Esophagus muscularis mucosa (tissue), 4 donors: ENCODE measurements at regions not wholly inside any gene's neighbourhood (a gene's known extent, or its start where the extent isn't known, plus 50 kb on each side); places are given as distances from the start of the nearest gene placed in this dataset.
A peak's percentile ranks its signal among the peaks of the same experiment; 100 is the strongest.

Source experiments
- DNase-seq: peaks from one replicate; pipeline ENCODE4 v3.0.0-alpha.2; 2017; ENCODE audit errors: extremely low spot score
- H3K27ac ChIP-seq, 4 donors: fragments of 200-600 bp; sonication (generic); replicated peaks in 1 of 4; 1 replicate in 3 of 4; 2 replicates in 1 of 4; pipeline ENCODE4 v1.5.1; 2016 to 2019; ENCODE audit warnings: mild to moderate bottlenecking in 1 of 4
- H3K27me3 ChIP-seq, 4 donors: fragments of 200-600 bp; sonication (generic); one replicate each; pipeline versions ENCODE4 v1.5.1 to v1.6.0; 2016 to 2019
- H3K36me3 ChIP-seq, 4 donors: fragments of 200-600 bp; sonication (generic); one replicate each; pipeline ENCODE4 v1.5.1; 2016 to 2019
- H3K4me1 ChIP-seq, 4 donors: fragments of 200-600 bp; sonication (generic); one replicate each; pipeline ENCODE4 v1.5.1; 2016 to 2019
- H3K4me3 ChIP-seq, 4 donors: fragments of 200-600 bp; sonication (generic); 1 replicate in 2 of 4; 2 replicates in 2 of 4; pipeline ENCODE4 v1.5.1; 2016 to 2019; ENCODE audit warnings: mild to moderate bottlenecking in 4 of 4, moderate library complexity in 1 of 4
- H3K9me3 ChIP-seq, 4 donors: fragments of 200-600 bp; sonication (generic); 1 replicate in 3 of 4; 2 replicates in 1 of 4; pipeline ENCODE4 v1.5.1; 2016 to 2019
- EP300 ChIP-seq: sonication (generic); formaldehyde crosslinking; IDR thresholded peaks from one replicate; pipeline ENCODE4 v1.6.1; 2017; ENCODE audit warnings: antibody characterized with exemption
- POLR2A ChIP-seq: fragments of 450-650 bp; IDR thresholded peaks from one replicate; pipeline ENCODE4 v1.6.1; 2017; ENCODE audit warnings: antibody characterized with exemption, moderate library complexity, mild to moderate bottlenecking, low read depth
- POLR2AphosphoS5 ChIP-seq, 2 donors: sonication (generic); formaldehyde crosslinking; IDR thresholded peaks; one replicate each; pipeline ENCODE4 v1.6.1; 2017; ENCODE audit warnings: antibody characterized with exemption in 2 of 2
- WGBS: methylation state at CpG from one replicate; pipeline ENCODE4 v1.1.5; 2018; 5-methylcytosine and 5-hydroxymethylcytosine counted together
- intact Hi-C: fragments of 100-400 bp; cut with DNase I; formaldehyde crosslinking; loops from one replicate; pipeline ENCODE4 v1.15.1; 2023
- TF ChIP-seq, protein P1 (sequence below), 3 experiments: fragments of 200-600 bp in 2 of 3; fragments of 450-650 bp in 1 of 3; sonication (generic) in 2 of 3; IDR thresholded peaks; one replicate each; pipeline ENCODE4 v1.5.1; 2017 to 2019; ENCODE audit warnings: antibody characterized with exemption in 3 of 3, mild to moderate bottlenecking in 2 of 3, moderate library complexity in 1 of 3

GRCh38 chr5:61626639-61627282 is 294.7 kb downstream of the ZSWIM6 start:
- 48% methylated on average over 10 of the region's 10 CpGs for WGBS
- peak overlapping the region; percentile 64 to 75 (median 70) for H3K4me3 ChIP-seq
- H3K27ac ChIP-seq, result peak overlapping the region; percentile 81 to 91 (median 87)
- no peaks in the 10 kb centered on the region for H3K9me3 ChIP-seq
- intact Hi-C loops, result loop anchor here (5.0 kb wide), 1 partner anchor 219 kb away; no protein-coding TSS in a partner anchor
- no peak for DNase-seq
- no peaks in the 10 kb centered on the region for H3K36me3 ChIP-seq
- peaks cover 27 to 37% (median 31%) of the 10 kb centered on the region in 4 donors for H3K4me1 ChIP-seq
- no peaks in the 10 kb centered on the region for H3K27me3 ChIP-seq
- TF ChIP-seq POLR2AphosphoS5 (IDR thresholded peaks at IDR 0.05) (no peak), POLR2A (no peak), EP300 (no peak)
- TF ChIP-seq, protein P1, sequence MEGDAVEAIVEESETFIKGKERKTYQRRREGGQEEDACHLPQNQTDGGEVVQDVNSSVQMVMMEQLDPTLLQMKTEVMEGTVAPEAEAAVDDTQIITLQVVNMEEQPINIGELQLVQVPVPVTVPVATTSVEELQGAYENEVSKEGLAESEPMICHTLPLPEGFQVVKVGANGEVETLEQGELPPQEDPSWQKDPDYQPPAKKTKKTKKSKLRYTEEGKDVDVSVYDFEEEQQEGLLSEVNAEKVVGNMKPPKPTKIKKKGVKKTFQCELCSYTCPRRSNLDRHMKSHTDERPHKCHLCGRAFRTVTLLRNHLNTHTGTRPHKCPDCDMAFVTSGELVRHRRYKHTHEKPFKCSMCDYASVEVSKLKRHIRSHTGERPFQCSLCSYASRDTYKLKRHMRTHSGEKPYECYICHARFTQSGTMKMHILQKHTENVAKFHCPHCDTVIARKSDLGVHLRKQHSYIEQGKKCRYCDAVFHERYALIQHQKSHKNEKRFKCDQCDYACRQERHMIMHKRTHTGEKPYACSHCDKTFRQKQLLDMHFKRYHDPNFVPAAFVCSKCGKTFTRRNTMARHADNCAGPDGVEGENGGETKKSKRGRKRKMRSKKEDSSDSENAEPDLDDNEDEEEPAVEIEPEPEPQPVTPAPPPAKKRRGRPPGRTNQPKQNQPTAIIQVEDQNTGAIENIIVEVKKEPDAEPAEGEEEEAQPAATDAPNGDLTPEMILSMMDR (IDR thresholded peaks at IDR 0.05), result no peak

DNA sequence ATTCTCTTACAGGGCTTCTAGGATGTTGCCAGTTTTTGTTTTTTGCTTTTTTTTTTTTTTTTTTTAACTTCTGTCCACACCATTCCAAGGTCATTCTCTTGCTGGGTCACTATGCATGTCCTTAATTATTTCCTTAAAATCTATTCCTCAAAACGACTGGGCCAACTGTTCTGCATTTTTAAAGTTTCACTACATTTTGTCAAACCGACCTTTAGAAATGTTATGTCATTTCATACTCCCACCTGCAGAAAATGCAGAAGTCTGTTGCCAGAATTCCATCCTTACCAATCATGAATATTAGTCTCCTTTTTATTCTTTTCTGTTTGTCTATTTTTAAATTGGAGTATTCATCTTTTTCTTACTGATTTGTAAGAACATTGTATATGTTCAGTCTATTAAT is 295.5 kb downstream of the ZSWIM6 start:
- Histone ChIP-seq H3K27me3 (no peaks in the 10 kb centered on the region), H3K9me3 (no peaks in the 10 kb centered on the region), H3K27ac (peak overlapping the region in 1 of 4 donors; percentile 91), H3K4me1 (peaks cover 28 to 39% (median 38%) of the 10 kb centered on the region in 4 donors), H3K4me3 (no peak overlapping the region), H3K36me3 (no peaks in the 10 kb centered on the region)
- intact Hi-C loops, result loop anchor here (5.0 kb wide), 1 partner anchor 220 kb away; no protein-coding TSS in a partner anchor
- WGBS, result 68% methylated on average over 2 of the region's 2 CpGs
- TF ChIP-seq EP300 (no peak), POLR2AphosphoS5 (IDR thresholded peaks at IDR 0.05) (no peak), POLR2A (no peak)
- TF ChIP-seq, protein P1 (IDR thresholded peaks at IDR 0.05), result no peak
- no peak for DNase-seq

GRCh38 chr5:61630908-61631307 is 298.9 kb downstream of the ZSWIM6 start:
- peak overlapping the region in 2 of 4 donors; percentile 6 to 25 for H3K4me3 ChIP-seq
- H3K27ac ChIP-seq, result peak overlapping the region; percentile 54 to 74 (median 62)

GRCh38 chr5:61631438-61631941 is 299.4 kb downstream of the ZSWIM6 start:
- Histone ChIP-seq H3K36me3 (no peaks in the 10 kb centered on the region), H3K27me3 (no peaks in the 10 kb centered on the region), H3K27ac (peak overlapping the region; percentile 54 to 74 (median 62)), H3K9me3 (no peaks in the 10 kb centered on the region), H3K4me1 (peaks cover 14 to 21% (median 16%) of the 10 kb centered on the region in 4 donors), H3K4me3 (peak overlapping the region in 3 of 4 donors; percentile 6 to 25 (median 24))
- no peak for DNase-seq
- intact Hi-C loops, result loop anchor here (5.0 kb wide), 1 partner anchor 299 kb away; the partner anchor contains the start of gene ZSWIM6
- WGBS, result 25% methylated on average over 11 of the region's 11 CpGs
- TF ChIP-seq POLR2AphosphoS5 (IDR thresholded peaks at IDR 0.05) (peak; percentile 45 to 49), EP300 (no peak), POLR2A (no peak)
- TF ChIP-seq, protein P1 (IDR thresholded peaks at IDR 0.05), result no peak

More at GRCh38 chr5:61630908-61631307, 298.9 kb downstream of the ZSWIM6 start:
- peaks cover 19 to 27% (median 22%) of the 10 kb centered on the region in 4 donors for H3K4me1 ChIP-seq
- TF ChIP-seq, protein P1 (IDR thresholded peaks at IDR 0.05), result no peak
- TF ChIP-seq POLR2A (no peak), EP300 (no peak), POLR2AphosphoS5 (IDR thresholded peaks at IDR 0.05) (no peak)
- no peaks in the 10 kb centered on the region for H3K9me3 ChIP-seq
- intact Hi-C loops, result loop anchor here (5.0 kb wide), 1 partner anchor 299 kb away; the partner anchor contains the start of gene ZSWIM6
- no peaks in the 10 kb centered on the region for H3K27me3 ChIP-seq
- 90% methylated on average over 2 of the region's 2 CpGs for WGBS
- no peak for DNase-seq
- no peaks in the 10 kb centered on the region for H3K36me3 ChIP-seq
